ENCODE measurements at regions not wholly inside any gene's neighbourhood (a gene's known extent, or its start where the extent isn't known, plus 50 kb on each side); places are given as distances from the start of the nearest gene placed in this dataset.

DNA sequence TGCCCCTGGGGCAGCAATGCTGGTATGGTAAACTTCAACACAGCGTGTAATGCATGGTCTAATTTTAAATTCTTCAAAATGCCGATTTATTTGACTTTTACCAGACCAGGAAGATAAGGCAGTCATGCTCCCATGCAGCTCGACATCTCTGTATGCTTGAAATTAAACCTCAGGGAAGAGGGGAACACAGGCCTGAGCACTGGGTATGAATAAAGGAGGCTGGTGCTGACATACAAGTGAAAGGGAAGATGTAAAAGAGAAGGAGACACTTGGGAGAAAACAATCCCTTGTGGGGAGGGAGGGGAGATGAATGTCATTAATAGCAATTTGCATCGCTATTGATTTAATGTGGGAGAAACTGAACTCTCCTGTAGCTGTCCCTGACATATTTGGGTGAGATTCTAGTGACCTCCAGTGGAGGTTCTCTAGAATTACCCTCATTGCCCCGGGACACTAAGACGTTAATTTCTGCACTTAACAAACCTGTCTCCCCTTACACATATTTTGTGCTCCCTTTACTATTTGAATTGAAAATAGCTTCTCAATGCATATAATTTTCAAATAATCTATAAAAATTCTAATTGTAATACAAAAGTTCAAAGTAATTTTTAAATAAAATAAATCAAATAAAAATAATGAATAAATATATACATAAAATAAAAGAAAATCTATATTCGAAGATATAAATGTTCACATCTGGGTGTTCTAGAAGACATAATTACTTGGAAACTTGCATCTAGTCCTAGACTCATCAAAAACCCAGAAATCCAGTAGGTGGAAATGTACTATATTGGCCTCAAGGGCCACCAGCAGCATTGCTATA lies 283.1 kb downstream of the LMX1A start:
- DNase-seq: peak; percentile 72

GRCh38 chr1:165070675-165071074 lies 285.8 kb downstream of the LMX1A start:
- DNase-seq: no peak

- no peak for DNase-seq
Measured at GRCh38 chr1:165069829-165070228, 286.7 kb downstream of the LMX1A start.

DNA sequence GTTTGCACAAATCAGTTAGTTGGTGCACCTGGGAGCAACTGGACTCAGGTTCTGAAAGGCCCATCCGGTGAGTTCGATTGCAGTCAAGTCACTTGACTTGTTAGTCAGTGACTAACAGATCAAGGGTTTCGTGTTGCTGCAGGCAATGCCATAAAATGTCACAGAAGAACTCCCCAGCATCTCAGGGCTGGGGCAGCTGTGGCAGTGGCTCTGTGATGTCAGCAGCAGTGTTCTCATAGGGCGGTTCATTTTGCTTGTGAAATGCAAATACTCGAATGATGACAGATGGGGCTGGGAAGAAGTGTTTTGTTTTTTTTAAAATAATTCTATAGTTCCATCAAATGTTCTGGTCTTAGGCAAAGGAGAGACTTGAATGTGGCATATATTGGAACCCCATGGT lies 287.8 kb downstream of the LMX1A start:
- DNase-seq: peak; percentile 65

GRCh38 chr1:165067829-165068228 lies 288.7 kb downstream of the LMX1A start:
- no peak for DNase-seq

DNA sequence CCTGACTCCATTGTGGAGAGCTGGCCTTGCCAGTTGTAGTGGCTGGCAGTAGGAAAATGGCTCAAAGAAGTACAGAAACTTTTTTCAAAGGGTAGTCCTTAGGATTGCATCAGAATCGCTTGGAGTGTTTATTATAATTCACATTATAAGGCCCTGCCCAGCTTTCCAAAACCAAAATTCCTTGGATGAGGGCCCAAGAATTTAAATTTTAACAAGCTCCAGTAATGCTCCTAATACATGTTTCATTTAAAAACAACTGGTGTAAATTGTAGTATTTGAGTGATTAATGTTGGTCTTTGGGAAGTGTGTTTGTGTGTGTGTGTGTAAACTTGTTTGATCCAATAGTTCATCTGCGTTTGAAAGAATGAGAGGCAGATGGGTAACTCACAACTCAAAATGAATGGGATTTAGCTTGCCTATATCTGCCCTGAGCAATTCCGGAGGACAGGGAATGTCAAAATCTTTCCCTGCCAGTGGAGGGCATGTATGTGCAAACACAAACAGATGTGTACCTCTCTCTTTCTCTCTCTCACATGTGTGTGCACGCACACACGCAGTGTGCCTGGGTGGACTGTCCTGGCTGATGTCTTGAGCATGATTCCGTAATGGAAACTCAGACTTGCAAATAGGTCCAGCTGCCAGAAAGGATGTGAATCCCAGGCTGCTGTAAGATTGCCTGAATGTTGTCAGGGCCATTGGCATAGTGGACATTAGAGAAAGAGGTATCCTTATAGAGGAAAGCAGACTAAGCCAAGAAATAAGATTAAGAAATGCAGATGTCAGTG lies 293.1 kb downstream of the LMX1A start:
- no peak for DNase-seq

GRCh38 chr1:165062346-165062745 lies 294.2 kb downstream of the LMX1A start:
- DNase-seq: no peak

GRCh38 chr1:165060285-165060793 lies 296.2 kb downstream of the LMX1A start:
- no peak for DNase-seq

DNA sequence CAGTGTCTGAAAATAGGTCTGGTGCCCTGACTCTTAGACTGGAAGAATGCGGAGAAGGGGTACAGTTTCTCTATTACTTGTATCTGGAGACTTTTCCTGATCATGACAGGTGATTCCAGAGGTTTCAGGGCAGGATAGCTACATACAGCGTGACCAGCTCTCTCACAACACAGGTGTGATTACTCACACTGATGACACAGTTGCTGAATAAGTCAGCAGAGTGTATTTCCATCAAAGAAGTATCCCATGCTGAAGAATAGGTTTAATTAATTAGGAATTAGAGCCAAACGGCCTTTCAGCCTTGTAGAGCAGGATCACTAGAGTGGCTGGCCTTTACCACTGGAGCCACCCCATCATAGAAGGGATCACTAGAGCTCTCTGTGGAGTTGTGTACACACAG lies 298.6 kb downstream of the LMX1A start:
- DNase-seq: no peak

DNA sequence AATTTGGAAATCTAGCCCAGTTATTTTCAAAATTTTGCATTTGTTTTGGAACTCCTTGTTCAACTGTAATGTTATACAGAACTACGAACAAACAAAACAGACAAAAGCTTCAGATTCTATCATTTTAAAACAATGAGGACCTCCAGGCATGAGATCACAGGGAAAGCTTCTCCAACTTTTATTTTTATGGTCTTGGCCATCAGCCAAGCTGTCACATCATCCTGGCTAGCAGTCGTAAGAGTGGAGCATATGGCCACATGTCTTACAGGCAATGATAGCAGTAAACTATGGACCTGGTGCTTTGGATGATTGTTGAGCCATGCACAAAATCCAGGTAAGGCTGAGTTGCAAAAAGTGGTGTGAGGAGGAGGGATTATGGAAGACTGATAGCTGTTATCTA lies 299.6 kb downstream of the LMX1A start:
- peak; percentile 69 for DNase-seq

DNA sequence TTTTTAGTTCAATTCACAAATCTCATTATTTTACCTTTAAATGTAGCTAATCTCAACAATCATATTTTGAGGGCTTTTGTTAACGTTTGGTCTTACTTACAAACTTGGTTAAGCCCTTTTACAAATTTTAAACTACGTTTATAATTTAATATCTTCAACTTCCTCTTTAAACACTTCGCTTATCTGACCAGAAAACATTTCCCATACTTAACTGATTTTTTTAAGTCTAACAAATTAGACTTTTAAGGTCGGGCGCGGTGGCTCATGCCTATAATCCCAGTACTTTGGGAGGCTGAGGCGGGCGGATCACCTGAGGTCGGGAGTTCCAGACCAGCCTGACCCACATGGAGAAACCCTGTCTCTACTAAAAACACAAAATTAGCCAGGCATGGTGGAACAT lies 300.9 kb downstream of the LMX1A start:
- no peak for DNase-seq

- no peak for DNase-seq
Measured at GRCh38 chr1:165054627-165055026, 301.9 kb downstream of the LMX1A start.

GRCh38 chr1:165053351-165053750 lies 303.2 kb downstream of the LMX1A start:
- no peak for DNase-seq

DNA sequence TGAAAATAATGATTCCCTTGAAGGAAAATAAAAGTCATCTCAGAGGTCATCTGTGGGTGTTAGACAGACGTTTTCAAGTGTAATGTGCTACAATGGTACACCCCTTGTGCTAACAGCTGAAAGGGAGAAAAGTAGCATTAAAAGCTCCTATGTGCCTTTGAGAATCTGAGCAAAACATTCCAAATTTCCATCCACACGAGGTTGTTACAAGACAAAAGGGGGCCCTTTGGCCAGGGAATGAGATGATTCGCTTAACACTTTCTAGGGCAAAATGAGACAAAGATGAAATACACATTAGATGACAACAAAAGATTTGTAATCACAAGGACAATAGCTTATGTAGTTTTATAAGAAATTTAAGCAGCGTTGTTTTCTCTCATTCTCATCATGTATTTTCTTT lies 303.6 kb downstream of the LMX1A start:
- DNase-seq: no peak

GRCh38 chr1:165052431-165052830 lies 304.1 kb downstream of the LMX1A start:
- no peak for DNase-seq

GRCh38 chr1:165050246-165050645 lies 306.3 kb downstream of the LMX1A start:
- peak; percentile 58 for DNase-seq

DNA sequence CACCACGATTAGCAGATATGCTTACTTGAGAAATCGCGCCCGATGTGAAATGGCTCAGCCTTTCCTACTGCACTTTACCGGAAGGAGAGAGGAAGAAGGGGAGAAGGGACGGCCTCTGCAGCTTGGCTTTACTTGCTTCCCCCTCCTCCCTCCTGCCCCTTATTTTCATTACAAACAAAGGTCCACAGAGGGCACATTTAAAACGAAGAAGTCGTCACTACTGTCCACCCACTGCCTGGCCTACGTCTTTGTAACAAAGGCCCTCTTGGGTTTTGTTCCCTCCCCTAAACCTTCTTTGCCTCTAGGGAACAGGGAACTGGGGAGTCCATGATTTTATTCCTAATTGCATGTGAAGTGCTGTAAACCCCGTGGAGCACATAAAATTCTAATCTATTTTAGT lies 308.5 kb downstream of the LMX1A start:
- DNase-seq: no peak

GRCh38 chr1:165045902-165046301 lies 310.6 kb downstream of the LMX1A start:
- no peak for DNase-seq

DNA sequence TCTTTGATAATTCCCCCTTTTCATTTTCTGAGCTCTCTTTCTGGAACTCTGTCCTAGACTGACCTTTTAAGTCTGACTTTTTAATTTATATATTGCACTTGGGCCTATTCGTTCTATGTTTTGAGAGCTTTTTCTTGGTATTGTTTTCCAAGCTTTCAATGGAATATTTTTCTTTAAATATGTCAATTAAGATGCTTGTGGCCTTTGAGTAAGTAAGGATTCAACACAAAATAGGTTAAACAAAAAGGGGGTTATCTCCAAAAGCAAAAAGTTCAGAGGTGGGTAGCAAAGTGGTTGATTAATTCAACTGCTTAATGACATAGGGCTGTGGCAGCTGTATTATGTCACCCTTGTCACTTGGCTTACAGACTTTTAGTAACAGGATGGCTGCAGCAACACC lies 315.9 kb downstream of the LMX1A start:
- DNase-seq: no peak

- no peak for DNase-seq
Measured at GRCh38 chr1:165039996-165040395, 316.5 kb downstream of the LMX1A start.

DNA sequence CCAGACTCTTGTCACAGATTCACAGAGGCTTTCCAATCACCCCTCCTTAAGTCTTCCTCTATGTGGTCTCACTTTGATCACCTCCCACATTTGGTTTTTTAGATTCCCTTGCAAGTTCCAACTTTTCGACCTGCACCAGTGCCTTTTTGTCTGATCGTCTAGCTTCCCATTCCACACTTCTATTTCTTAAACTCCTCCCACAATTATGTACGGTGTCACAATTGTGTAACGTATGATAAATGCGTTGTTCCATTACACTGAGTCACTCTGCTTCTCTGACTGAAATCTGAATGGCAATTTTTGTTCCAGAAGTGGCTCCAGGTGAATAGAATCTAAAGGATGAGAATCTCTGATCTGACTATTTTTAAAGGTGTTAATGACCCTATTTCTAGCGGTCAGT lies 320.1 kb downstream of the LMX1A start:
- DNase-seq: no peak

GRCh38 chr1:165034136-165034809 lies 322.2 kb downstream of the LMX1A start:
- DNase-seq: no peak

DNA sequence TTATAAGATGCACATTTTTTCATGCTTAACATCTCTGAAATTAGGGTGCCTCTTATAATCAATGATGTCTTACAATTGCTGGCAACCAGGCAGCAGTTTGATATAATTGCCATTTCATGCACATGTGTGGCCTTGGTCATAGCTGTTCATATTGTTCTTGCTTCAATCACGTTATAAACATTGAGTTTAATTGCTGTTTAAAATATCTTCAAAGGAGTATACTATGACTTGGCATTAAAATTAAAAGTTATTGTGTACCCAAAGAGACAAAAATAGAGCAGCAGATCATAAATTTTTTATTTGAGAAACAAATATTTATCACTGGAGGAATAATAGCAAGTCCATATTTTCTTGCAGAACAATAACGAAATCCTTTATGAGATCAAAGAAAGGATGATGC lies 325.5 kb downstream of the LMX1A start:
- DNase-seq: no peak

GRCh38 chr1:165025805-165026204 lies 330.7 kb downstream of the LMX1A start:
- DNase-seq: no peak

Data from NCI-H2171 treated with DMSO at 0.1 percent for 48 hours (cell line).